ENCODE measurements at regions not wholly inside any gene's neighbourhood (a gene's known extent, or its start where the extent isn't known, plus 50 kb on each side); places are given as distances from the start of the nearest gene placed in this dataset.

DNA sequence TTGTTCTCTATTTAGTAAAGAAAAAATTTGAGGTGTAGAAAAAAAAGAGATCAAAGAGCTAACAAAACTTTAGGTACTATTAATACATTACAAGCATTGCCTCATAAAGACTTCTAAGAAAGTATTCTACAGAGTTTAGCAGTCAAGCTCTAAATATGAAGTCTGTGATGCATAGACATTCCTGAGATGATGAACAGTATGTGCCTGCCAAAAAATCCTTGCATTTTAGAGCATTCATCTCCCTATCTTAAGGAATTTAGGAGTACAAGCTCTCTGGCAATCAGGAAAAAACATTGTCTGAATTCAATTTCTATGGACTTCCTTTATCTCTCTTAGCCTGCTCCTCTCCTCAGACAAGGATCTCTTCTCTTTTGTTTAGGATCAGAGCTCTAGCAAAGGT is 202.6 kb upstream of the LRFN5 start:
- peak; percentile 69 for DNase-seq (ENCODE audit: low read depth)

DNA sequence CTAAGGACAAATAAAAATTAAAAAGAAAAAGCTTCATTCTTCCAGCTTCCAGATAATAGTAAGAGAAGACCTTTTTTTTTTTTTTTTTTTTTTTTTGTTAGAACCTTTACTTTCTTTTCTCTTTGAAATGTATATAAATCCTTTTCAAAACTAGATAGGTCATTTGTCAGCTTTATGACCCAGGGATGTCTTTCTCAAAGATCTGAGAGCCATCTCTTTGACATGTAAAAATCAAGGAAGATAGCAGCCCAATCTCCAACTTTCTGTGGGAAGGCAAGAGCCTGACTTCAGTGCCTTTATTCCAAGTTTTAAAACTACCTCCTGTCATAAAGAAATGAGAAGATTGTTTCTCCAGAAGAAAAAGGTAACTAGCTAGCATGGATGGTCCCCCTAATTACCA is 203.3 kb upstream of the LRFN5 start:
- no peak for DNase-seq (ENCODE audit: low read depth)

DNA sequence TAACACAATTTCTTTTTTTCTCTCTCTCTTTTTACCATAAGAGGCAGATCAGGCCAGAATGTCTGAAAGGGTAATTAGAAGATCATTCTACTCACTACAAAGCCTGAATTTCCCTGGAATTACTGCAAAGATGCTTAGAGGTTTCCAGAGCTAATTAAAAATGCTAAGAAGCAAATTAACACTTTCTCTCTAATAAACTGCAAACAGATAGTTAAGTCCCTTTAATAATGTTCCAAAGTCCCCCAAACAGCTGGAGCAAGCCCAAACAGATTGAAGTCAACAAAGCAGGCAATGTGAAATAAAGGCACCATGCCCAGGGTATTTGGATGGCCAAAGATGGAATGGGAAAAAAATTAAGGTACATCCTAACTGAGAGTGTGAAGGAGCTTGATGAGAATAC is 208.8 kb upstream of the LRFN5 start:
- no peak for DNase-seq (ENCODE audit: low read depth)

DNA sequence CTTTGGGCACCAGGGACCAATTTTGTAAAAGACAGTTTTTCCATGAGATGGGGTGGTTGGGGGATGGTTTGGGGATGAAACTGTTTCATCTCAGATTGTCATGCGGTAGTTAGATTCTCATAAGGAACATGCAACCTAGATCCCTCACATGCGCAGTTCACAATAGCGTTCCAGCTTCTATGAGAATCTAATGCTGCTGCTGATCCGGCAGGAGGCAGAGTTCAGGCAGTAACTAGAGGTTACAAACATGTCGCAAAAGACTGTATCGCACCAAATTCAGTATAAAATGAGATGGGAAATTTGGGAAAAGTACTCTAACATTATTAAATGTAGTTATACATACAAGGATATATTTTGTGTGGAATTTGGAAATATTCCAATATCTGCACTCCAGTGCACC is 213.2 kb upstream of the LRFN5 start:
- no peak for DNase-seq (ENCODE audit: low read depth)

DNA sequence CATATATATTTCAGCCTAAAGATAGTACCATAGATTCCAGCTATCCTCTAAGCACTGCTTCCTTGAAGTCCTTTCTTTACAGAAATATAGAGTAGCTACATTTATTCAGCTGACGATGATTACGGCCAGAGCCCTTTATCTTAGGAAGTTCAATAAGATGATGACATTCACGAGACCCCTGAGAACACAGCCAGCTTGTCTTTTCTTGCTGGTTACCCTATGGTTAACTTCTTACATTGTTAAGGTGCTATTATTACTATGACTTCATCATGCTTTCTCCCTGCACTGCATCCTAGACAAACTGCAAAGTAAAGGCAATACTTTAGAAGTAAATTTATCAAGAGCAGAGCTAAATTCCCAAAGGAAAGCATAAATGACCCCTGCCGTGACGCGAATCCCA is 214.4 kb upstream of the LRFN5 start:
- no peak for DNase-seq (ENCODE audit: low read depth)

DNA sequence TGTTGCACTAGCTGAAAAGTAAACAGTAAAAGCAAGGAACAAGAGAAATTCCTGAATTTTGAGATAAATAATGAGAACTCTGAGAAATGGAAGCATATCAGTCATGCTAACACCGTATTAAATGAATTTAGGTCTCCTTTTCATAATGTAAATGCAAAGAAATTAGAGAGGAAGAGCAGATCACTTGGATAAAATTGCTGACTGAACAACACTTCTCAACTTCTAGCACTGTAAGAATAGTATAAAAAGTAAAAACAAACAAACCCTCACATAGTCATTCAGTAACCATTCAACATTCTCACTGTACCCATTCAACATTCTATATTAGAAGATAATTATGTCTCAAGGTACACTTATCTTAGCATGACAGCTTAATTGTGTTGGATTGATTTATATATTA is 217.3 kb upstream of the LRFN5 start:
- DNase-seq (ENCODE audit: low read depth) = no peak

DNA sequence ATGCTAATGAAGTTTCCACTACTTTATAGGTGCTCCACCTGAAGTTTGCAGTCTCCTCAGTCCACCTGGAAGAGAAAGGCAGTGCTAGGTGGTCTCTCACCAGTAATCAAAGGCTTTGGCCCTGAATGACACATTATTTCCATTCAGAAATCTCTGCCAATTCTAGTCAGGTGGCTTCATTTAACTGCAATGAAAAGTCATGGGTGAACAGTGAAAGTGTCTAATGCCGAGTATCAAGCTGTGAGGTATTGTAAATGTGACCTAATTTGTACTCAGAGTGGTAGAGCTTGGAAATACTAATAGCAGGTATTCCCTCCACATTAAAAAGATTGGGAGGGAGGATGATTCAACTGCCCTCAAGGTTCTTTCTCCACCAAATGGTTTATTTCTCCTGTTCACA is 220.9 kb upstream of the LRFN5 start:
- no peak for DNase-seq (ENCODE audit: low read depth)

DNA sequence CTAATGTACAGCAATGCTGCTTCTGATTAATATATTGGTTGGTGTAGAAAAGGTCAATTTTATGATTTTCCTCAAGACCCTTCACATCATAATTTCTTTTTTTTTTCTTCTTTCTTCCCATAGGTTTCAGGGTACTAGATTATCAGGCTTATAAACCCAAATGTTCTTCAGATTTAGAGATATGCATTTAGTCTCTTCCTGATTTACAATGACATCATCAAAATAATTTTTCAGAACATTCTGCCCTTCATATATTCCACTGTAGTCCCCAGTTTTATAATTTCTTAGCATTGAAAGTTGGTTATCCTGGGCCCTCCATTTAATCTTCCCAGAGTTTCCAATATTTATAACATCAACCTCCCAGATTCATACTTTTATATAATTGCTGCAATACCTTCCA is 226.7 kb upstream of the LRFN5 start:
- DNase-seq (ENCODE audit: low read depth) = no peak

DNA sequence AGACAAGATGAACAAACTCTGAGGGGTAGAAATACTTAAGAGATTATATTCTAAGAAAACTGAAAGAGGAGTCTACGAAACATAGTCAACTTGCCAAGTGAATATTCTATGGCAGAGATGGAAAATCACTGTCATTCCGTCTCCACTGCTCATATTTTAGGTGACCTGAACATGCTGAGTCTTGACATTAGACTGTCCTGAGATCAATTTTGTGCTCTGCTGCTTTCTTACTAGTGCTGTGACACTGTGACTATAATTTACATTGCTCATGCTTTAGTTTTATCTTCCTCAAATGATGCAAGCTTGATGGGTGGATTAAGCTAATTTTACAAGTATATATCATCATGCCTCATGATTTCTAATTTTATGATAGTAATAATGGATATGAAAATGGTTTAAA is 228.2 kb upstream of the LRFN5 start:
- DNase-seq (ENCODE audit: low read depth) = no peak

DNA sequence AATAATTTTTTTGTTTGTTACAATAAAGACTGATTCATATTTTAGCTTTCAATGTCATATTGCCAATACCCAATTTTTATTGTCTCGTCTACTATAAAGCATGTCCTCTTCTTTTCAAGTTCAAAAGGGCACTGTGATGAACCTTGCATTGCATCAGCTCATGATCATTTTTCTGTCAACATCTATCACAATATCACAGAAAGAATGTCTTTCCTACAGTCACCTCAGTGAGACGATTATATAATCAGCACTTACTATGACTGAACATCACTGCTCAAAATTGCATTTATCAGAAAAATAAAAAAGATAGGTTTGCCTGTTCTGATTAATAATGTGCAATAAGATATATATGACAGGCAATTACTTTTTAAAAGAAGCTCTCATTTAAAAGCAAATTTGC is 228.7 kb upstream of the LRFN5 start:
- DNase-seq (ENCODE audit: low read depth) = no peak

DNA sequence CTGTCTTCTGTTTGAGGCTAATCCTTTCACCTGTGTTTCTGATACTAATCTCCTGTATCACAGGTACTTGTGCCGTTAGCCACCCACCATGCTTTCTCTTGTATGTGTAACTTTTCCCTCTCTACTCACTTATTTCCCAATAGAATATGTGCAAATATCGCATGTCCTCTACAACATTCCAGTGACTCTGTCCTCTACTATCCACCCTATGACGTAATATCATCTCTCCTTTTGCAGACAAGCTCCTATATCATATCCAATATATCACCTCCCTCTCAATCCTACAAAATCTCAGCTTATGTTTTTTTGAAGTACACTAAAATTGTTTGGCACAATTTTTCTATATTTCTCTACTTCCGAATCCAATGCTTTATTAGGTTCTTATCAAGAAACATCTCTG is 232.6 kb upstream of the LRFN5 start:
- no peak for DNase-seq (ENCODE audit: low read depth)

DNA sequence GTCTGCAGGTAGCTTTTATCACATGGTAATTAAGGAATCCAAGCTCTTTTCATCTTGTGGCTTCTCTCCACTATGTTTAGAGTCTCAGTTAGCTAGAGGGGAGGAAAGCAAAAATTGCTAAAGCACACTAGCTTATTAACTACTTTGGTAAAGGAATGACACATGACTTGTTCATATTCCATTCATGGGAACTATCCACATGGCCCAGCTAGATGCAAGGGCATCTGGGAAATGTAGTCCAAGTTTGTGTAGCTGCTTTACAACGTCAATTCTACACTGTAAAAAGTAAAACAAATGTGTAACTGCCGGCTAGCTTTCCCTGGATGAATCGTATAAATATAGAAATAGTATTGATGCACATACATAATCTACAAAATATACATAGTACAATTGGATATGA is 244.5 kb upstream of the LRFN5 start:
- peak; percentile 8 for DNase-seq (ENCODE audit: low read depth)

DNA sequence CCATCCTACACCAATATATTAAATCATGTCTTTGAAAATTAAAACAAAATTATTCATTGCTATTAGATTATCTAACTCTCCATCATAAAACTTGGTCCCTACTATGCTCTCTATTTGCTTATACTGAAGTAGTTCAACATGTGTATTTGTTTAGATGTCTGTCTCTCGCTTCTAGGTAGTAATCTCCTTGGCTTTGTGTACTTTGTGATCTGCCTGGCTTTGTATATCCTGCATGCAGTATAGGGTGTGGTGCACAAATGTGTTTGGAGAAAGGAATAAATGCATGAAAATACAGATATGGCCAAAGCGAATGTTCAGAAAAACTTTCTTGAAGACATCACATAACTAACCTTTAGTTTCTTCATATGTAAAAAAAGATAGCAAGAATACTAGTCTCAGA is 246.6 kb upstream of the LRFN5 start:
- DNase-seq (ENCODE audit: low read depth) = no peak

DNA sequence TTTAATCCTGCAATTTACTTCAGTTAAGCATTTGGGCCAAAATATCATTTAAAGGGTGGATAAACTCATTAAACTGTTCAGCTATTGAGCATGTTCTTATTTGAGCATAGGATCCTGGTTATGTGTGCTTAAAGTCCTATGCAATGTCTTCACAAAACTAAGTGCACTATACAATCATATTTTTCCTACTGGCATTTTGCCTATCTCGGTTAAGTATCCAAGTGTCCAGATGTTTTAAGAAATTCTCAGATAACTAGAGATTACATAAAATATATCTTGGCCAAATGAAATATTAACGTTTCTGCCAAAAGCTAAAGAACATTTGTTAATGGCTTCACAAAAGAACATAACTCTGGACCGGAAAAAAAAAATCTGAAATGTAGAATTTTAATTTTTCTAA is 250.8 kb upstream of the LRFN5 start:
- peak; percentile 21 for DNase-seq (ENCODE audit: low read depth)

DNA sequence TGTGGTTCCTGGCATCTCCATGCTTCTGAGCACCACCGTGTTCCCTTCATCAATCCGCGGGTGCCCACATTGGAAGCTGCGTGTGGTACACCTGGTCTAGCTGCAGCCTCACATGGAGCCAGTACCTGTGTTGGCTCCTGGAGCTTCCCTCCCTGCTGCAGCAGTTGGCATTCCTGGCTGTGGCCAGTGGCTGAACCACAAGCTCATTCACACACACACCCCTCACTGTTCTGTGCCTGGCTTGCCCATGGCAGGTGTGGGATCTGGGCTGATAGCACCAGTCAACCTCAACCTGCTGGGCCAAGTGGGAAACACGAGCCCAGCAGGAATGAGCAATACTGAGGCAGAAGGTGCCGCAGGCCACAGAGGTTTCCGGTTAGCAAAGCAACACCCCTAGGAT is 256.2 kb upstream of the LRFN5 start:
- no peak for DNase-seq (ENCODE audit: low read depth)

DNA sequence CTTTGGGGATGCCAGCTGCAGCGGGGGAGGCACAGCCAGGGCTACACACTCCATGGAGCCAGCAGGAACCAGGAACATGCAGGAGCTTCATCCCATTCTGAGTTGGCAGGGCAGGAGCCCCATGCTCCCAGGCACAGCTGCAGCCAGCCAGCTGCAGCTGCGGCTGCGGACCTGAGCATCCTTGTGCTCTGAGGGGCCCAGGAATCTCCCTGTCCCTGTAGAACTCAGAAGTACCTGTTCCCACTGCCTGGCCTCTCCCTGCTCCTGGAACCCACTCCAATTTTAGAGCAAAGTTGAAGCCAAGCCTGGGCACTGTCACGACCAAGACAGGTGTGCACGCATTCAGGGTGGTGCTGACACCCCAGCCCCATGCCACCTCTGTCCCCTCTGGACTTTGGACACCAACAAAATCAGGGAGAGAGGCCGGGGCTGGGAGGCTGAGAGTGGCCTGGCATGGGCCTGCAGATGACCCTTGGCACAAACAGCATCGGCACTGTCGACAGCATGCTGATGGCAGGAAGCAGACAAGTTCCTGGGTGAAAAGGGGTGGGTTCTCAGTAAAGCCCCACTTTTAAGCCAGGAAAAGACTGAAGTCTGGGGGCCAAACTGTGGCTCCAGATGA is 257.3 kb upstream of the LRFN5 start:
- no peak for DNase-seq (ENCODE audit: low read depth)

DNA sequence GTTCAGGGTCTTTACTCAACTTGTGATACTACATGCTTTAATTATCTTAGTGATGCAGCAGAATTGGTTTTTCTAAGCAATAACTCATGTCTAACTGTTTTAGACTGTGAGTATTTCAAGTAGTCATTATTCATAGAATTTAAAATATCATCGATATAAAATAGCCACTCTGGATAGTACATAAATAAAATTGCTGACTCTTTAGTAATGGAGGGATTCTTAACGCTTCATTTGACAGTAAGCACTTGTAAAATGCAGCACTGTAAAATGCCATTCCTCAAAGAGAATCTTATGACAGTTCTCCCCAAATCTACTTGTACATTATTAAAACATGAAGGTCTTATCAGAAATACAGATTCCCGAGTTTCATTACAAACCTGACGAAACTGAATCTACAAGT is 262.8 kb upstream of the LRFN5 start:
- no peak for DNase-seq (ENCODE audit: low read depth)

DNA sequence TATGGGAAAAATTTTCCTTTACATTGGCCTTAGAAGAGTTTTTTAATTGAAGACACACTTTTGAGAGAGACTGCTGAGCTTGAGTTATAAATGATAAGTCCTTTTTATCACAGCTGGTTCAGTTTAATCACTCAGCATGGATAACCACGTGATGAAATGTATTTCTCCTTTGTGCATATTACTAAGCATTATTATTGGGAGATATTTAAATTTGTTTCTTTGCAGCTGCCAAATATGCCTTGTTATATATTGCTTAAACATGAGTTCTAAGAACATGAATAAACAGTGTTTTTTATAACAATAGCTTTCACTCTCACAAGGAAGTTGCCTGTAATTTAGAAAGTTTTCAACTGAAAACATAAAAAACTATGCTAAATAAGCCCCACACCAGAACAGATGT is 293.5 kb upstream of the LRFN5 start:
- DNase-seq (ENCODE audit: low read depth) = no peak

DNA sequence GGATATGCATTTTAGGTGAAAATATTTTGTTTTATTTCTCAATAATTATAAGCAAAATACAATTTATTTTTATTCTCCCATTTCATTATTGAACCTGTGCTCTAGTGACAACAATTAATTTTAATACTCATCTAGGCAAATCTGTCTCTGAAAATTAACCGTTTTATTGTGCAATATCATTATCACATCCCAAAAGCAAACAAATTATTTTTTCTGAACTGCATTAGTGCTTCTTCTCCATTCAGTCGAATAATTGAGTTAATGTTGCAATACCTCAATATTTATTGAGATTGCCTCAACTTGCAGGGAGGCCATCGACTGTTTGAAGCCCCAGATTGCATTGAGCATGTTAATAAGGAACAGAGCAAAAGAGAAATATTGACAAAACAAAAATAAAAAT is 303.2 kb upstream of the LRFN5 start:
- no peak for DNase-seq (ENCODE audit: low read depth)

DNA sequence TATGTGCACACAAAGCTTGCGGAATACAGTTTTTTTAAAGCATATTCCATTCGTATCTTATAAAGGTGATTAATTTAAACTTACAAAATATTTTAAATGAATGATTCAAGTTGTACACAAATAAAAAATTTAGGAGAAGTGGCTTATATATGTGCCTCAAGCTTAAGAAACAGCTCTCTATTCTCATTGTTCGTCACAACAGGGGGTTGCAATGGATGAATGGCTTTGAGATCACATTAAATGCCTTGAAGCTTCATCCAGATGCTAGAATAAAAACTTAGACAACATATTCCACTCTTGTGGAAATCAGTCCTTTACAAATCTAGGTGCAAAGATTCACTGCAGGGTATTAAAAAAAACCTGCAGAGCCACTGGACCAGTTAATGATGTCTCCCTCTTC is 303.9 kb upstream of the LRFN5 start:
- DNase-seq (ENCODE audit: low read depth) = no peak

DNA sequence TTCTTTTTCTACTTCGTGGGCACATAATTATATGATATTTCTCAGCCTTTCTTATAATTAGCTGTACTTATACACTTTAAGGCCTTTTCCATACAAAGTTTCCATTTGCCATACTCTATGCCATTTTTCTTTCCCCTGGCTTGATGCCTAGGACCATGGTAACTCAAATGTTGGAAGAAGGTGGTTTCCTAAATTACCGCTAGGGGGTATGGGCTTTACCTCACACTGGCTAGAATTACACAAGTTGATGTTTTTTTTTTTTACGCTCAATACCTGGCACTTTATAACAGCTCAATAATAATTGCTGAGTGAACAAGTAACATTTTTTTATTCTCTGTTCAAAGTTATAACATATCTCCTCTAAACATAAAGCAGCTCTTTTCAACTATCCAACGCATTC is 306.8 kb upstream of the LRFN5 start:
- no peak for DNase-seq (ENCODE audit: low read depth)

DNA sequence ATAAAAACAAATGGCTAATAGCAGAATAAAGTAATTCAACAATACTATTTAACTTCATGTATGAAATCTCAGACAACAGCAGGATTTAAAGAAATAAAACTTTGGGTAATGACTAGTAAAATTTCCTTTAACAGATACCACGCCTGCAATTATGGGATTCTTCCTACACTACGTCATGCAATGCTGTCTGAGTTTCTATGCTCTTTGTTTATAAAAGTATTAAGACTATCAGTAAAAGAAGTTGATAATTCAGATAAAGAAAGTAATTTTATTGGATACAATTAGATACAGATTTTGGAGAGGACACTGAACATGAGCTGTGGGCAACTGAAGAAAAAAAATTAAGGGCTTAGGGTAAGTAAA is 308.4 kb upstream of the LRFN5 start:
- DNase-seq (ENCODE audit: low read depth) = peak; percentile 51

DNA sequence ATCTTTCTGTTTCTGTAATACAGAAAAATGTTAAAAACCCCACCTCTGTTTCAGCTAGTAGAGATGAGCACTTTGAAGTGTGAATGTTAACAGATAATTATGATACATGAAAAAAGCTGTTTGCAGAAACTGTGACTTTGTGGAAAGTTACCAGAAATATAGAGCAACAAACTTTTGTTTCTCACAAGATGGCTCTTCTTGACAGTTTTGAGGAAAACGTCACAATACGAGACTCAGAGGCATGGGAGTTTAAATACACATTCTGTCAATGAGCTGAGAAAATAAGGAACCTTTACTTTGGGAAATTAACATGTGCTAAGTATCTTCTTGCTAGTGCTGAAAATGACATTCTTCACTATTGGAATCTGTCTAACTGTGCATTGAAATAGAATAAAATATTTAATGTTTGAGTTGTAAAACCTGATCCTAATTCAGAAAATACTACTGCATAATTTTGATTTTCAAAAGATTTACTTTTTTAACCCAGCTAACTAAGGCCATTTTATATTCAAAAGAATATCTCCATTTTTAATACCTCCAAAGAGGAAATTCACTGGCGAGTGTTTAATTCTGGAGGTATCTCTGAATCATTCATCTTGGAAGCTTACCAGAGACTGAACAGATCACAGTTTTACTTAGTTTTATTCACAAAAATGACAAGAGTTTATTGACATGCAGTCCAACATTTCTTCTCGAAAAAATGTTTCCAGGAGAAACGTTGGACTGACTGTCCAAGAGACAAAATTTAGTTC is 308.9 kb upstream of the LRFN5 start:
- peak; percentile 12 for DNase-seq (ENCODE audit: low read depth)

DNA sequence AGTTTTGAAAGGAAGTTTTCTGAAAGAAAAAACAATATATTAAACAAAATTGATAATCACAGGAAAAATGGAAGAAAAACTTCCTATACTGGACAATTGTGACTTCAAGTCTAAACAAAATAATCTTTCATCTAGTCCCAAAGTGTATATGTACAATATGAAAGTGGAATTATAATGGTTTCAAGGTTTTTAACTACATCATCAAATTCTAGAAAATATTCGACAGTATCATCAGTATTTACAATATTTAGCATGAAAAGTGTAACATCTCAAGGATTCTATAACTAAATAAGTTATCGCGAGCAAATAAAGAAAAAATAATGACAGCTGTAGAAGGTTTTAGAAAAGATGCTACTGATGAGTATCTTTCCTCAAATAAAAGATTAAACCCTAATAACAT is 310.9 kb upstream of the LRFN5 start:
- no peak for DNase-seq (ENCODE audit: low read depth)

Measured in amniotic epithelial cell (primary cell).